H1 (cell line): ENCODE measurements at regions not wholly inside any gene's neighbourhood (a gene's known extent, or its start where the extent isn't known, plus 50 kb on each side); places are given as distances from the start of the nearest gene placed in this dataset.

ENCODE experiments used
- CTCF ChIA-PET: fragments of 300-600 bp; sonication (Branson Sonifier 250); formaldehyde crosslinking; loops from one replicate; lab custom pipeline; 2021; ENCODE audit not compliant: partially characterized antibody; lab: Charles Lee
- POLR2A ChIA-PET: fragments of 300-600 bp; sonication (Branson Sonifier 250); formaldehyde crosslinking; loops from one replicate; lab custom pipeline; 2021; ENCODE audit warnings: inconsistent platforms; ENCODE audit not compliant: partially characterized antibody; lab: Charles Lee
- DNase-seq, 2 experiments: peaks; one replicate each; pipeline versions ENCODE4 v3.0.0 to v3.0.0-alpha.2; 2010 to 2022; ENCODE audit warnings: low spot score in 2 of 2, low read depth in 1 of 2, mixed read lengths in 1 of 2
- FAIRE-seq: peaks from 2 replicates; lab custom pipeline; 2011; peaks lifted over from hg19 to GRCh38; lab: Jason Lieb, UNC
- H2AFZ ChIP-seq: 2 replicates; pipeline ENCODE4 v1.8.1; 2012; ENCODE audit warnings: low read length, inconsistent platforms
- H2AK5ac ChIP-seq: 2 replicates; pipeline ENCODE4 v1.6.1; 2013; ENCODE audit warnings: low read depth, low read length
- H2BK120ac ChIP-seq: replicated peaks from 2 replicates; pipeline ENCODE3; 2013; ENCODE audit warnings: low read depth, low read length, inconsistent platforms
- H2BK12ac ChIP-seq: 2 replicates; pipeline ENCODE4 v1.6.1; 2013; ENCODE audit warnings: low read depth, low read length
- H2BK15ac ChIP-seq: 2 replicates; pipeline ENCODE4 v1.6.1; 2013; ENCODE audit warnings: low read length
- H2BK20ac ChIP-seq: 2 replicates; pipeline ENCODE4 v1.6.1; 2013; ENCODE audit warnings: low read length
- H2BK5ac ChIP-seq: 2 replicates; pipeline ENCODE4 v1.6.1; 2013; ENCODE audit warnings: low read depth, low read length
- H3K14ac ChIP-seq: 2 replicates; pipeline ENCODE4 v1.6.1; 2013; ENCODE audit warnings: inconsistent platforms; ENCODE audit not compliant: insufficient read length
- H3K18ac ChIP-seq: 2 replicates; pipeline ENCODE4 v1.6.1; 2013; ENCODE audit warnings: low read length; ENCODE audit errors: extremely low read depth
- H3K23ac ChIP-seq: 2 replicates; pipeline ENCODE4 v1.6.1; 2013; ENCODE audit warnings: inconsistent platforms; ENCODE audit not compliant: insufficient read length
- H3K23me2 ChIP-seq: 2 replicates; pipeline ENCODE4 v1.6.1; 2013; ENCODE audit warnings: low read depth, low read length
- H3K27ac ChIP-seq: 2 replicates; pipeline ENCODE4 v1.6.1; 2011; ENCODE audit warnings: low read depth, low read length, inconsistent platforms
- H3K27me3 ChIP-seq, 4 experiments: replicated peaks in 1 of 4; 1 replicate in 1 of 4; 2 replicates in 3 of 4; pipeline versions ENCODE4 v1.6.1 to v1.8.1; 2011 to 2013; ENCODE audit warnings: low read length in 3 of 4, mild to moderate bottlenecking in 3 of 4, inconsistent platforms in 2 of 4, mixed read lengths in 2 of 4, moderate library complexity in 1 of 4; ENCODE audit not compliant: control insufficient read depth in 3 of 4, insufficient read depth in 3 of 4; ENCODE audit errors: extremely low read depth in 1 of 4
- H3K36me3 ChIP-seq, 4 experiments: 2 replicates each; pipeline versions ENCODE4 v1.6.1 to v1.8.1; 2011 to 2013; ENCODE audit warnings: mild to moderate bottlenecking in 4 of 4, low read length in 3 of 4, moderate library complexity in 2 of 4, control low read depth in 1 of 4, inconsistent platforms in 1 of 4; ENCODE audit not compliant: insufficient read depth in 4 of 4, control insufficient read depth in 2 of 4
- H3K4ac ChIP-seq: replicated peaks from 2 replicates; pipeline ENCODE3; 2013; ENCODE audit warnings: low read length, low read depth, mixed read lengths, inconsistent platforms; ENCODE audit not compliant: insufficient read length
- H3K4me1 ChIP-seq, 4 experiments: replicated peaks in 1 of 4; 1 replicate in 1 of 4; 2 replicates in 3 of 4; pipeline versions ENCODE4 v1.6.1 to v1.8.1; 2011 to 2013; ENCODE audit warnings: low read length in 3 of 4, inconsistent platforms in 2 of 4, mixed read lengths in 1 of 4; ENCODE audit not compliant: insufficient read depth in 4 of 4, control insufficient read depth in 3 of 4
- H3K4me2 ChIP-seq, 2 experiments: 2 replicates each; pipeline versions ENCODE4 v1.6.1 to v1.8.1; 2011 to 2013; ENCODE audit warnings: low read depth in 2 of 2, low read length in 2 of 2, control low read depth in 1 of 2, inconsistent platforms in 1 of 2, mild to moderate bottlenecking in 1 of 2; ENCODE audit not compliant: insufficient read depth in 1 of 2
- H3K4me3 ChIP-seq, 4 experiments: fragments of 200-600, 300-600 bp in 1 of 4; sonication (generic), shearing (Covaris generic), sonication (Bioruptor Twin) in 1 of 4; 2 replicates each; pipeline versions ENCODE4 v1.5.1 to v1.8.1; 2011 to 2016; ENCODE audit warnings: low read length in 4 of 4, low read depth in 3 of 4, control low read depth in 2 of 4, inconsistent platforms in 2 of 4, mild to moderate bottlenecking in 2 of 4, mixed read lengths in 1 of 4, moderate library complexity in 1 of 4; ENCODE audit not compliant: insufficient read depth in 2 of 4; ENCODE audit errors: extremely low read depth in 1 of 4
- H3K56ac ChIP-seq: replicated peaks from 2 replicates; pipeline ENCODE3; 2013; ENCODE audit warnings: low read depth, mild to moderate bottlenecking, mixed read lengths, low read length, inconsistent platforms; ENCODE audit not compliant: insufficient read length
- H3K79me1 ChIP-seq: 2 replicates; pipeline ENCODE4 v1.6.1; 2013; ENCODE audit warnings: low read depth, low read length, control low read depth
- H3K79me2 ChIP-seq, 2 experiments: 2 replicates each; pipeline versions ENCODE4 v1.6.1 to v1.8.1; 2012 to 2013; ENCODE audit warnings: low read length in 2 of 2, mild to moderate bottlenecking in 2 of 2, inconsistent platforms in 1 of 2; ENCODE audit not compliant: insufficient read depth in 2 of 2, control insufficient read depth in 1 of 2
- H3K9ac ChIP-seq, 4 experiments: replicated peaks in 1 of 4; 1 replicate in 1 of 4; 2 replicates in 3 of 4; pipeline versions ENCODE4 v1.6.1 to v1.8.1; 2011 to 2013; ENCODE audit warnings: low read depth in 3 of 4, low read length in 3 of 4, control low read depth in 2 of 4, mild to moderate bottlenecking in 2 of 4, moderate library complexity in 2 of 4, inconsistent platforms in 1 of 4; ENCODE audit errors: extremely low read depth in 1 of 4
- H3K9me3 ChIP-seq, 2 experiments: 2 replicates each; pipeline versions ENCODE4 v1.6.1 to v1.8.1; 2012 to 2013; ENCODE audit warnings: mild to moderate bottlenecking in 2 of 2, moderate library complexity in 2 of 2, control low read depth in 1 of 2, inconsistent platforms in 1 of 2, low read depth in 1 of 2, low read length in 1 of 2, mixed read lengths in 1 of 2; ENCODE audit not compliant: insufficient read depth in 2 of 2
- H4K20me1 ChIP-seq, 2 experiments: replicated peaks in 1 of 2; 2 replicates each; pipeline versions ENCODE3 to v1.8.1; 2011 to 2013; ENCODE audit warnings: inconsistent platforms in 2 of 2, low read length in 2 of 2, mild to moderate bottlenecking in 1 of 2; ENCODE audit not compliant: insufficient read depth in 2 of 2, control insufficient read depth in 1 of 2
- H4K5ac ChIP-seq: 2 replicates; pipeline ENCODE4 v1.6.1; 2013; ENCODE audit warnings: low read length, low read depth, mixed read lengths, inconsistent platforms; ENCODE audit not compliant: insufficient read length
- H4K8ac ChIP-seq: 2 replicates; pipeline ENCODE4 v1.8.0; 2013; ENCODE audit warnings: mild to moderate bottlenecking, moderate library complexity, low read length, inconsistent platforms; ENCODE audit not compliant: insufficient read depth; ENCODE audit errors: extremely low read depth
- H4K91ac ChIP-seq: replicated peaks from 2 replicates; pipeline ENCODE3; 2013; ENCODE audit warnings: low read length, mixed read lengths, inconsistent platforms; ENCODE audit not compliant: insufficient read length
- NRF1 ChIP-seq: IDR thresholded peaks from 2 replicates; pipeline ENCODE4 v1.6.1; 2011; ENCODE audit warnings: mild to moderate bottlenecking, low read depth, low read length, improper control_type of control experiment
- WGBS, 2 experiments: shearing (Covaris generic) in 1 of 2; methylation state at CpG; one replicate each; pipeline versions ENCODE4 v1.1.6 to v1.1.7; 2013 to 2015; ENCODE audit warnings: low lambda C conversion rate in 2 of 2, mixed read lengths in 2 of 2, inconsistent platforms in 1 of 2, low coverage in 1 of 2, missing lambda C conversion rate in 1 of 2; ENCODE audit not compliant: insufficient replicate concordance in 2 of 2, insufficient coverage in 1 of 2, insufficient read length in 1 of 2; ENCODE audit errors: extremely low coverage in 1 of 2, missing lambda C conversion rate in 1 of 2; 5-methylcytosine and 5-hydroxymethylcytosine counted together

GRCh38 chr14:100652744-100653143 lies 65.5 kb upstream of the BEGAIN start:
- no peak overlapping the region for H4K5ac ChIP-seq
- H3K23ac ChIP-seq = no peak overlapping the region
- H3K79me2 ChIP-seq = no peaks in the 10 kb centered on the region
- H3K4me1 ChIP-seq = peaks cover 0 to 11% (median under 1%) of the 10 kb centered on the region in 4 experiments; a peak in 3 of 7 replicates
- ChIA-PET CTCF (interaction anchor here (0.6 to 9.5 kb wide), 47 partner anchors 9 to 524 kb away, joined by 3 to 109 read pairs (median 5); no protein-coding TSS in a partner anchor), POLR2A (no interaction called here)
- H2AFZ ChIP-seq = no peak overlapping the region
- no peak overlapping the region for H3K9ac ChIP-seq
- H3K27ac ChIP-seq = no peak overlapping the region
- no peak for DNase-seq
- no peak overlapping the region for H3K56ac ChIP-seq
- no peak overlapping the region for H2BK12ac ChIP-seq
- H3K18ac ChIP-seq = no peak overlapping the region
- no peak overlapping the region for H2BK20ac ChIP-seq
- H3K4me2 ChIP-seq = no peak overlapping the region
- WGBS, 2 experiments = 94% methylated on average over 8 of the region's 8 CpGs; no CpG with 5 or more reads in 1 of the 2 experiments
- H3K23me2 ChIP-seq = no peaks in the 10 kb centered on the region
- H3K4me3 ChIP-seq = no peak overlapping the region
- no peak overlapping the region for H2BK5ac ChIP-seq
- no peak overlapping the region for H2BK15ac ChIP-seq
- no peak overlapping the region for H3K4ac ChIP-seq
- H4K20me1 ChIP-seq = no peaks in the 10 kb centered on the region
- H3K9me3 ChIP-seq = no peaks in the 10 kb centered on the region
- no peak for FAIRE-seq
- no peak overlapping the region for H2BK120ac ChIP-seq
- H4K91ac ChIP-seq = no peak overlapping the region
- no peak overlapping the region for H2AK5ac ChIP-seq
- no peak overlapping the region for H3K14ac ChIP-seq
- H3K27me3 ChIP-seq = peaks cover 0 to 8% (median 1%) of the 10 kb centered on the region in 4 experiments; a peak in 2 of 7 replicates
- H3K79me1 ChIP-seq = no peaks in the 10 kb centered on the region
- H3K36me3 ChIP-seq = no peaks in the 10 kb centered on the region
- H4K8ac ChIP-seq = no peak overlapping the region
- TF ChIP-seq NRF1 = no peak
